KOPT-K1 (cell line): ENCODE measurements at regions not wholly inside any gene's neighbourhood (a gene's known extent, or its start where the extent isn't known, plus 50 kb on each side); places are given as distances from the start of the nearest gene placed in this dataset.

ENCODE experiments used
- H3K27ac ChIP-seq: fragments of 200-600 bp; sonication (generic); 2 replicates; pipeline ENCODE4 v1.5.1; 2016; ENCODE audit warnings: antibody characterized with exemption, mild to moderate bottlenecking, low read depth, low read length; ENCODE audit not compliant: poor library complexity, severe bottlenecking
- H3K36me3 ChIP-seq: fragments of 200-600 bp; sonication (generic); 2 replicates; pipeline ENCODE4 v1.5.1; 2017; ENCODE audit warnings: antibody characterized with exemption, mild to moderate bottlenecking, low read length, moderate library complexity; ENCODE audit not compliant: insufficient read depth
- H3K9me3 ChIP-seq: fragments of 200-600 bp; sonication (generic); 2 replicates; pipeline ENCODE4 v1.5.1; 2017; ENCODE audit warnings: antibody characterized with exemption, low read length, mild to moderate bottlenecking; ENCODE audit not compliant: insufficient read depth, poor library complexity, severe bottlenecking

GRCh38 chr17:33525186-33525585 lies 232.1 kb upstream of the ASIC2 start:
- no peaks in the 10 kb centered on the region for H3K36me3 ChIP-seq
- H3K9me3 ChIP-seq, result peaks cover 9% of the 10 kb centered on the region
- no peak overlapping the region for H3K27ac ChIP-seq

- Histone ChIP-seq H3K36me3 (no peaks in the 10 kb centered on the region), H3K27ac (no peak overlapping the region), H3K9me3 (peaks cover 9% of the 10 kb centered on the region)
Observed at GRCh38 chr17:33526717-33527116, 233.6 kb upstream of the ASIC2 start.

- Histone ChIP-seq H3K9me3 (peaks cover 9% of the 10 kb centered on the region), H3K27ac (no peak overlapping the region), H3K36me3 (no peaks in the 10 kb centered on the region)
Observed at GRCh38 chr17:33527290-33527689, 234.2 kb upstream of the ASIC2 start.

GRCh38 chr17:33528846-33529245 lies 235.8 kb upstream of the ASIC2 start:
- Histone ChIP-seq H3K27ac (no peak overlapping the region), H3K36me3 (no peaks in the 10 kb centered on the region), H3K9me3 (peaks cover 9% of the 10 kb centered on the region)

GRCh38 chr17:33529816-33530215 lies 236.7 kb upstream of the ASIC2 start:
- no peaks in the 10 kb centered on the region for H3K36me3 ChIP-seq
- H3K27ac ChIP-seq, result no peak overlapping the region
- peaks cover 9% of the 10 kb centered on the region for H3K9me3 ChIP-seq

GRCh38 chr17:33531311-33531710 lies 238.2 kb upstream of the ASIC2 start:
- no peaks in the 10 kb centered on the region for H3K36me3 ChIP-seq
- H3K9me3 ChIP-seq, result peaks cover 9% of the 10 kb centered on the region
- H3K27ac ChIP-seq, result no peak overlapping the region

GRCh38 chr17:33534087-33534486 lies 241.0 kb upstream of the ASIC2 start:
- no peaks in the 10 kb centered on the region for H3K9me3 ChIP-seq
- H3K36me3 ChIP-seq, result no peaks in the 10 kb centered on the region
- no peak overlapping the region for H3K27ac ChIP-seq

GRCh38 chr17:33545124-33545523 lies 252.0 kb upstream of the ASIC2 start:
- Histone ChIP-seq H3K27ac (no peak overlapping the region), H3K9me3 (no peaks in the 10 kb centered on the region), H3K36me3 (no peaks in the 10 kb centered on the region)

- H3K27ac ChIP-seq, result no peak overlapping the region
Observed at GRCh38 chr17:33550261-33550660, 257.2 kb upstream of the ASIC2 start.

GRCh38 chr17:33551075-33551474 lies 258.0 kb upstream of the ASIC2 start:
- no peaks in the 10 kb centered on the region for H3K36me3 ChIP-seq
- no peak overlapping the region for H3K27ac ChIP-seq

More at GRCh38 chr17:33550261-33550660, 257.2 kb upstream of the ASIC2 start:
- H3K36me3 ChIP-seq, result no peaks in the 10 kb centered on the region
- H3K9me3 ChIP-seq, result no peaks in the 10 kb centered on the region

GRCh38 chr17:33551911-33552310 lies 258.8 kb upstream of the ASIC2 start:
- Histone ChIP-seq H3K9me3 (no peaks in the 10 kb centered on the region), H3K27ac (no peak overlapping the region), H3K36me3 (no peaks in the 10 kb centered on the region)

More at GRCh38 chr17:33551075-33551474, 258.0 kb upstream of the ASIC2 start:
- H3K9me3 ChIP-seq, result no peaks in the 10 kb centered on the region

GRCh38 chr17:33560165-33560564 lies 267.1 kb upstream of the ASIC2 start:
- Histone ChIP-seq H3K27ac (no peak overlapping the region), H3K9me3 (peaks cover 6% of the 10 kb centered on the region), H3K36me3 (no peaks in the 10 kb centered on the region)

- H3K27ac ChIP-seq, result no peak overlapping the region
- H3K36me3 ChIP-seq, result no peaks in the 10 kb centered on the region
- peaks cover 6% of the 10 kb centered on the region for H3K9me3 ChIP-seq
Observed at GRCh38 chr17:33560871-33561270, 267.8 kb upstream of the ASIC2 start.

- Histone ChIP-seq H3K9me3 (peaks cover 6% of the 10 kb centered on the region), H3K36me3 (no peaks in the 10 kb centered on the region), H3K27ac (no peak overlapping the region)
Observed at GRCh38 chr17:33561569-33562334, 268.7 kb upstream of the ASIC2 start.

- no peaks in the 10 kb centered on the region for H3K36me3 ChIP-seq
- H3K9me3 ChIP-seq, result peaks cover 6% of the 10 kb centered on the region
- no peak overlapping the region for H3K27ac ChIP-seq
Observed at GRCh38 chr17:33562792-33563191, 269.7 kb upstream of the ASIC2 start.

- Histone ChIP-seq H3K9me3 (no peaks in the 10 kb centered on the region), H3K36me3 (no peaks in the 10 kb centered on the region), H3K27ac (no peak overlapping the region)
Observed at GRCh38 chr17:33564146-33564545, 271.1 kb upstream of the ASIC2 start.
